ENCODE measurements at regions not wholly inside any gene's neighbourhood (a gene's known extent, or its start where the extent isn't known, plus 50 kb on each side); places are given as distances from the start of the nearest gene placed in this dataset.

DNA sequence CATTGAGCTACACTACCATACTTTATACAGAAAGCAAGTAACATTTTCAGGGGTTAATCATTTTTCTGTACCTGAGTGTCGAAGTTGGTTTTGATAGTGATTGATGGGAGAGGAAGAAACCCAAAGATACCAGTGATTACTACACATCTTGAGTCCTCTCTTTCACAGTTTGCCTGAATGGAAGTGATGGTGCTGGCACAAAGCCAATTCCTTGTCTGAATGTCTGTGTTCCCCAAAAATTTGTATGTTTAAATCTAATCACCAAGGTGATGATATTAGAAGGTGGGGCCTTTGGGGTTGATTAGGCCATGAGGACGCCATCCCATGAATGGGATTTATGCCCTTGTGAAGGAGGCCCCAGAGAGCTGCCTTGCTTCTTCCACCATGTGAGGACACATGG is 696.9 kb upstream of the ANKRD30A start:
- H3K9me3 ChIP-seq (ENCODE audit: control insufficient read depth, insufficient read depth, low read length): peaks cover 2% of the 10 kb centered on the region; the same call in 1 of the 2 replicates
- H3K14ac ChIP-seq (replicated peaks; ENCODE audit: low read depth, low read length): no peak overlapping the region
- dilution Hi-C loops (cut with HindIII; ENCODE audit: low sequenced_read_pairs, unreplicated experiment): no loop called here
- H2BK15ac ChIP-seq (ENCODE audit: low read depth, low read length): no peak overlapping the region
- no CpG with 5 or more reads among the region's 2 CpGs for WGBS, 2 experiments (ENCODE audit: extremely low coverage in 2 of 2, insufficient read length in 1 of 2)
- ATAC-seq (ENCODE audit: low read depth) (no peak), DNase-seq (no peak)
- TF ChIP-seq CEBPB (IDR thresholded peaks at IDR 0.05; ENCODE audit: low read depth, low read length): no peak
- no peak for TF ChIP-seq NFE2L2 (IDR thresholded peaks at IDR 0.05; ENCODE audit: low read depth, low read length)
- TF ChIP-seq CHD1 (IDR thresholded peaks at IDR 0.05; ENCODE audit: low read depth, low read length): no peak
- TF ChIP-seq FOS (IDR thresholded peaks at IDR 0.05; ENCODE audit: low read depth, low read length): no peak
- TF ChIP-seq RFX5 (IDR thresholded peaks at IDR 0.05; ENCODE audit: low read depth, low read length): no peak
- TF ChIP-seq POLR2A (IDR thresholded peaks at IDR 0.05; ENCODE audit: low read depth, low read length): no peak
- no peak for TF ChIP-seq MAZ (IDR thresholded peaks at IDR 0.05; ENCODE audit: borderline replicate concordance, low read depth, low read length)
- H2AK9ac ChIP-seq (replicated peaks; ENCODE audit: low read depth, low read length, poor library complexity): no peak overlapping the region
- no peak overlapping the region for H2BK5ac ChIP-seq (ENCODE audit: low read depth, low read length, poor library complexity, severe bottlenecking)
- no peak overlapping the region for H4K5ac ChIP-seq (ENCODE audit: low read depth, low read length)
- H2BK120ac ChIP-seq (ENCODE audit: low read depth, low read length): no peak overlapping the region
- ChIA-PET POLR2A (ENCODE audit: unreplicated experiment) (no interaction called here), CTCF (no interaction called here)
- H3K79me1 ChIP-seq (ENCODE audit: low read depth in 1 of 2, low read length in 2 of 2): no peaks in the 10 kb centered on the region
- H3K36me3 ChIP-seq (ENCODE audit: control insufficient read depth, insufficient read depth, low read length): no peaks in the 10 kb centered on the region
- no peak overlapping the region for H3K4ac ChIP-seq (ENCODE audit: low read depth, low read length)
- no peaks in the 10 kb centered on the region for H3K4me1 ChIP-seq (ENCODE audit: control insufficient read depth, insufficient read depth, low read length)
- H3K27me3 ChIP-seq (ENCODE audit: control insufficient read depth, insufficient read depth, low read length): no peaks in the 10 kb centered on the region
- no peak overlapping the region for H3K27ac ChIP-seq (ENCODE audit: insufficient read depth, low read length)
- intact Hi-C loops (cut with micrococcal nuclease): no loop called here
- H4K91ac ChIP-seq (ENCODE audit: insufficient read depth, low read depth, low read length): no peak overlapping the region
- no peak overlapping the region for H3K56ac ChIP-seq (ENCODE audit: extremely low read depth, insufficient read depth, low read length)
- H3K4me3 ChIP-seq (ENCODE audit: insufficient read depth, low read depth, low read length): no peak overlapping the region
- no peak overlapping the region for H3K9ac ChIP-seq (ENCODE audit: low read depth, low read length)
- BruUV-seq (replicated peaks): no TSS peak
- no peak overlapping the region for H2BK20ac ChIP-seq (ENCODE audit: low read depth, low read length)
- no peak overlapping the region for H2AFZ ChIP-seq (replicated peaks; ENCODE audit: low read length, poor library complexity)
- H4K8ac ChIP-seq (ENCODE audit: low read depth in 2 of 2, low read length in 2 of 2): no peak overlapping the region
- H2AK5ac ChIP-seq (ENCODE audit: low read depth, low read length): no peak overlapping the region
- in situ Hi-C loops (cut with MboI; ENCODE audit: low sequenced_read_pairs): no loop called here
- H3K4me2 ChIP-seq (ENCODE audit: low read depth, low read length): no peak overlapping the region
- no peak overlapping the region for H3K23ac ChIP-seq (ENCODE audit: low read depth, low read length)
- H3K9me1 ChIP-seq (ENCODE audit: insufficient read depth, low read length): no peaks in the 10 kb centered on the region
- H3K18ac ChIP-seq (ENCODE audit: low read depth, low read length): no peak overlapping the region
- H4K20me1 ChIP-seq (ENCODE audit: insufficient read depth, low read length): no peaks in the 10 kb centered on the region

All from IMR-90 (cell line).